ENCODE measurements at regions not wholly inside any gene's neighbourhood (a gene's known extent, or its start where the extent isn't known, plus 50 kb on each side); places are given as distances from the start of the nearest gene placed in this dataset.

GRCh38 chr6:27631609-27631916, 158.7 kb upstream of the ZNF184 start:
- Mint-ChIP-seq H3K27me3 (peaks cover 52% of the 10 kb centered on the region), H3K4me1 (ENCODE audit: low read depth) (peaks cover 3% of the 10 kb centered on the region), H3K27ac (no peak overlapping the region), H3K4me3 (ENCODE audit: low read depth) (peak overlapping the region; percentile 87), H3K9me3 (ENCODE audit: low read depth) (peaks cover 6% of the 10 kb centered on the region), H3K36me3 (ENCODE audit: insufficient read depth) (peaks cover 2% of the 10 kb centered on the region)
- DNase-seq (ENCODE audit: low spot score, unreplicated experiment) = no peak
- TF ChIP-seq, protein P1, sequence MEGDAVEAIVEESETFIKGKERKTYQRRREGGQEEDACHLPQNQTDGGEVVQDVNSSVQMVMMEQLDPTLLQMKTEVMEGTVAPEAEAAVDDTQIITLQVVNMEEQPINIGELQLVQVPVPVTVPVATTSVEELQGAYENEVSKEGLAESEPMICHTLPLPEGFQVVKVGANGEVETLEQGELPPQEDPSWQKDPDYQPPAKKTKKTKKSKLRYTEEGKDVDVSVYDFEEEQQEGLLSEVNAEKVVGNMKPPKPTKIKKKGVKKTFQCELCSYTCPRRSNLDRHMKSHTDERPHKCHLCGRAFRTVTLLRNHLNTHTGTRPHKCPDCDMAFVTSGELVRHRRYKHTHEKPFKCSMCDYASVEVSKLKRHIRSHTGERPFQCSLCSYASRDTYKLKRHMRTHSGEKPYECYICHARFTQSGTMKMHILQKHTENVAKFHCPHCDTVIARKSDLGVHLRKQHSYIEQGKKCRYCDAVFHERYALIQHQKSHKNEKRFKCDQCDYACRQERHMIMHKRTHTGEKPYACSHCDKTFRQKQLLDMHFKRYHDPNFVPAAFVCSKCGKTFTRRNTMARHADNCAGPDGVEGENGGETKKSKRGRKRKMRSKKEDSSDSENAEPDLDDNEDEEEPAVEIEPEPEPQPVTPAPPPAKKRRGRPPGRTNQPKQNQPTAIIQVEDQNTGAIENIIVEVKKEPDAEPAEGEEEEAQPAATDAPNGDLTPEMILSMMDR (IDR thresholded peaks at IDR 0.05; ENCODE audit: unreplicated experiment) = no peak

GRCh38 chr6:27630727-27631608, 158.1 kb upstream of the ZNF184 start:
- peak overlapping the region; percentile 87 for H3K4me3 Mint-ChIP-seq (ENCODE audit: low read depth)
- H3K36me3 Mint-ChIP-seq (ENCODE audit: insufficient read depth) = peaks cover 2% of the 10 kb centered on the region
- peaks cover 49% of the 10 kb centered on the region for H3K27me3 Mint-ChIP-seq
- H3K9me3 Mint-ChIP-seq (ENCODE audit: low read depth) = peaks cover 6% of the 10 kb centered on the region
- H3K4me1 Mint-ChIP-seq (ENCODE audit: low read depth) = peaks cover 3% of the 10 kb centered on the region
- peak; percentile 50 for DNase-seq (ENCODE audit: low spot score, unreplicated experiment)
- peak overlapping the region; percentile 98 for H3K27ac Mint-ChIP-seq
- TF ChIP-seq, protein P1 (IDR thresholded peaks at IDR 0.05; ENCODE audit: unreplicated experiment) = peak; percentile 33

- TF ChIP-seq, protein P1 (IDR thresholded peaks at IDR 0.05; ENCODE audit: unreplicated experiment) = no peak
- DNase-seq (ENCODE audit: low spot score, unreplicated experiment) = no peak
- H3K36me3 Mint-ChIP-seq (ENCODE audit: insufficient read depth) = no peaks in the 10 kb centered on the region
- no peak overlapping the region for H3K27ac Mint-ChIP-seq
- H3K4me1 Mint-ChIP-seq (ENCODE audit: low read depth) = peaks cover 11% of the 10 kb centered on the region
- H3K27me3 Mint-ChIP-seq = peaks cover 7% of the 10 kb centered on the region
- H3K4me3 Mint-ChIP-seq (ENCODE audit: low read depth) = no peak overlapping the region
- no peaks in the 10 kb centered on the region for H3K9me3 Mint-ChIP-seq (ENCODE audit: low read depth)
These were observed 151.9 kb upstream of the ZNF184 start for GRCh38 chr6:27624694-27625262.

GRCh38 chr6:27623103-27623502, 150.2 kb upstream of the ZNF184 start:
- Mint-ChIP-seq H3K36me3 (ENCODE audit: insufficient read depth) (no peaks in the 10 kb centered on the region), H3K27ac (no peak overlapping the region), H3K27me3 (no peaks in the 10 kb centered on the region)

DNA sequence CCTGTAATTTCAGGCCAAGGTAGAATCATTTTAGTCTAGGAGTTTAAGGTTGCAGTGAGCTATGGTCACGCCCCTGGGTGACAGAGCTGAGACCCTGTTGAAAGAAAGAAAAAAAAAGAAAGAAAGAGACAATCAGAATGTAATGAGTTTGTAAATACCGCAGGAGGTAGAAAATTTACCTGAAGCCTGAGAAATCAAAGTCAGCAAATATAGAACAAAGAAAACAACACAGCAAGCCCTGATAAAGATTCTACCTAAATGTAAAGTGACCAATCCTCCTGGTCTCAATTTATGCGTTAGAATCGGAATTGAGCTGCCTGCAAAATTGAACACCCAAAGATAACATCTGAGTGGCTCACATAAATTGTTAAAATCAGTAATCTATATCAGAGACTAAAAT, 146.5 kb upstream of the ZNF184 start:
- no peaks in the 10 kb centered on the region for H3K9me3 Mint-ChIP-seq (ENCODE audit: low read depth)
- no peaks in the 10 kb centered on the region for H3K36me3 Mint-ChIP-seq (ENCODE audit: insufficient read depth)
- H3K4me1 Mint-ChIP-seq (ENCODE audit: low read depth) = peaks cover 17% of the 10 kb centered on the region
- H3K4me3 Mint-ChIP-seq (ENCODE audit: low read depth) = no peak overlapping the region
- peaks cover 4% of the 10 kb centered on the region for H3K27me3 Mint-ChIP-seq
- TF ChIP-seq, protein P1 (IDR thresholded peaks at IDR 0.05; ENCODE audit: unreplicated experiment) = no peak
- DNase-seq (ENCODE audit: low spot score, unreplicated experiment) = no peak
- H3K27ac Mint-ChIP-seq = peak overlapping the region; percentile 88

More at GRCh38 chr6:27623103-27623502, 150.2 kb upstream of the ZNF184 start:
- H3K4me1 Mint-ChIP-seq (ENCODE audit: low read depth) = peaks cover 16% of the 10 kb centered on the region
- no peak overlapping the region for H3K4me3 Mint-ChIP-seq (ENCODE audit: low read depth)
- TF ChIP-seq, protein P1 (IDR thresholded peaks at IDR 0.05; ENCODE audit: unreplicated experiment) = no peak
- H3K9me3 Mint-ChIP-seq (ENCODE audit: low read depth) = no peaks in the 10 kb centered on the region
- DNase-seq (ENCODE audit: low spot score, unreplicated experiment) = no peak

All from progenitor cell of endocrine pancreas (in vitro differentiated cells).